Panc1 (cell line): ENCODE measurements at regions not wholly inside any gene's neighbourhood (a gene's known extent, or its start where the extent isn't known, plus 50 kb on each side); places are given as distances from the start of the nearest gene placed in this dataset.

Experiments used
- CTCF ChIP-seq: fragments of 450-650 bp; IDR thresholded peaks from 2 replicates; pipeline ENCODE4 v1.5.1; 2017; ENCODE audit warnings: mild to moderate bottlenecking
- POLR2AphosphoS5 ChIP-seq: IDR thresholded peaks from 2 replicates; pipeline ENCODE4 v1.6.1; 2012; ENCODE audit warnings: mild to moderate bottlenecking, low read depth, low read length, moderate library complexity
- REST ChIP-seq, 2 experiments: IDR thresholded peaks; 2 replicates each; pipeline ENCODE4 v1.6.1; 2011 to 2012; ENCODE audit warnings: low read depth in 2 of 2, control low read depth in 1 of 2, low read length in 1 of 2, mild to moderate bottlenecking in 1 of 2, moderate library complexity in 1 of 2; ENCODE audit not compliant: insufficient read depth in 1 of 2
- SIN3A ChIP-seq: IDR thresholded peaks from 2 replicates; pipeline ENCODE4 v1.6.1; 2012; ENCODE audit warnings: low read depth, mild to moderate bottlenecking, low read length, moderate library complexity, borderline replicate concordance; ENCODE audit not compliant: insufficient read depth
- TCF7L2 ChIP-seq: IDR thresholded peaks from 2 replicates; pipeline ENCODE4 v1.6.1; 2011; ENCODE audit warnings: mild to moderate bottlenecking, low read depth, low read length, inconsistent platforms

- TF ChIP-seq TCF7L2, result no peak
- TF ChIP-seq CTCF, result no peak
- no peak for TF ChIP-seq SIN3A
- TF ChIP-seq POLR2AphosphoS5, result no peak
- no peak for TF ChIP-seq REST (IDR thresholded peaks at IDR 0.05; ENCODE audit: insufficient read depth in 1 of 2, low read depth in 2 of 2, low read length in 1 of 2)
These were observed 354.0 kb downstream of the HS3ST1 start for GRCh38 chr4:11074581-11075241.
